T-cell (primary cell): ENCODE measurements at regions not wholly inside any gene's neighbourhood (a gene's known extent, or its start where the extent isn't known, plus 50 kb on each side); places are given as distances from the start of the nearest gene placed in this dataset.

ENCODE experiments used
- ATAC-seq, 4 experiments: fragments of 200-7000 bp in 3 of 4; fragments of 150-1000 bp in 1 of 4; cut with Tn5 transposase; replicated peaks in 1 of 4; 1 replicate in 3 of 4; 2 replicates in 1 of 4; pipeline ENCODE4 v1.10.0; 2021; ENCODE audit warnings: moderate library complexity in 3 of 4, mild to moderate bottlenecking in 2 of 4, moderate number of reproducible peaks in 1 of 4
- CTCF ChIA-PET, 2 donors: fragments of 300-600 bp; sonication (Branson Sonifier 250); formaldehyde crosslinking; loops; one replicate each; lab custom pipeline; 2022; ENCODE audit warnings: antibody characterized with exemption in 2 of 2; lab: Charles Lee
- POLR2A ChIA-PET, 2 donors: fragments of 300-600 bp; sonication (Branson Sonifier 250); formaldehyde crosslinking; loops; one replicate each; lab custom pipeline; 2022; ENCODE audit warnings: antibody characterized with exemption in 2 of 2; lab: Charles Lee
- DNase-seq, 35 experiments: peaks; one replicate each; pipeline versions ENCODE4 v3.0.0 to v3.0.0-alpha.2; 2013 to 2023
- H3K27ac ChIP-seq: one replicate; pipeline ENCODE4 v1.5.1; 2013; ENCODE audit warnings: low read length
- H3K27me3 ChIP-seq, 2 experiments: replicated peaks in 1 of 2; 1 replicate in 1 of 2; 2 replicates in 1 of 2; pipeline versions ENCODE4 v1.6.1 to v1.7.0; 2013; ENCODE audit warnings: low read length in 1 of 2, mixed read lengths in 1 of 2; ENCODE audit not compliant: control insufficient read depth in 2 of 2, insufficient read depth in 2 of 2; ENCODE audit errors: extremely low read depth in 1 of 2
- H3K36me3 ChIP-seq, 2 donors: 1 replicate in 1 of 2; 2 replicates in 1 of 2; pipeline versions ENCODE4 v1.6.1 to v1.7.0; 2013; ENCODE audit warnings: low read length in 1 of 2; ENCODE audit not compliant: control insufficient read depth in 2 of 2, insufficient read depth in 1 of 2; ENCODE audit errors: extremely low read depth in 1 of 2
- H3K4me1 ChIP-seq, 2 experiments: 1 replicate in 1 of 2; 2 replicates in 1 of 2; pipeline versions ENCODE4 v1.6.1 to v1.7.0; 2013; ENCODE audit warnings: low read length in 2 of 2, mixed read lengths in 1 of 2; ENCODE audit not compliant: insufficient read depth in 2 of 2, control insufficient read depth in 1 of 2; ENCODE audit errors: extremely low read depth in 1 of 2
- H3K4me3 ChIP-seq, 2 donors: 1 replicate in 1 of 2; 2 replicates in 1 of 2; pipeline versions ENCODE4 v1.5.1 to v1.7.0; 2013; ENCODE audit warnings: mild to moderate bottlenecking in 2 of 2, low read length in 1 of 2, moderate library complexity in 1 of 2; ENCODE audit not compliant: control insufficient read depth in 1 of 2; ENCODE audit errors: extremely low read depth in 1 of 2
- H3K9me3 ChIP-seq: 2 replicates; pipeline ENCODE4 v1.7.0; 2013
- H3K27ac Mint-ChIP-seq, 2 donors: one replicate each; pipeline ENCODE4 v1.8.0; 2020 to 2021; ENCODE audit warnings: mild to moderate bottlenecking in 2 of 2, mixed read lengths in 2 of 2
- H3K27me3 Mint-ChIP-seq, 2 donors: one replicate each; pipeline ENCODE4 v1.8.0; 2021 to 2022; ENCODE audit warnings: mixed read lengths in 2 of 2
- H3K36me3 Mint-ChIP-seq: one replicate; pipeline ENCODE4 v1.8.0; 2021; ENCODE audit warnings: mixed read lengths
- H3K4me1 Mint-ChIP-seq, 3 donors: one replicate each; pipeline ENCODE4 v1.8.0; 2020 to 2022; ENCODE audit warnings: mixed read lengths in 3 of 3, mild to moderate bottlenecking in 1 of 3
- H3K4me3 Mint-ChIP-seq, 3 donors: one replicate each; pipeline ENCODE4 v1.8.0; 2020 to 2022; ENCODE audit warnings: mild to moderate bottlenecking in 3 of 3, mixed read lengths in 3 of 3, moderate library complexity in 3 of 3
- H3K9me3 Mint-ChIP-seq, 3 donors: one replicate each; pipeline ENCODE4 v1.8.0; 2020 to 2022; ENCODE audit warnings: mixed read lengths in 3 of 3
- WGBS: methylation state at CpG from one replicate; pipeline ENCODE4 v1.1.5; 2013; ENCODE audit warnings: missing lambda C conversion rate; ENCODE audit not compliant: insufficient coverage; 5-methylcytosine and 5-hydroxymethylcytosine counted together

DNA sequence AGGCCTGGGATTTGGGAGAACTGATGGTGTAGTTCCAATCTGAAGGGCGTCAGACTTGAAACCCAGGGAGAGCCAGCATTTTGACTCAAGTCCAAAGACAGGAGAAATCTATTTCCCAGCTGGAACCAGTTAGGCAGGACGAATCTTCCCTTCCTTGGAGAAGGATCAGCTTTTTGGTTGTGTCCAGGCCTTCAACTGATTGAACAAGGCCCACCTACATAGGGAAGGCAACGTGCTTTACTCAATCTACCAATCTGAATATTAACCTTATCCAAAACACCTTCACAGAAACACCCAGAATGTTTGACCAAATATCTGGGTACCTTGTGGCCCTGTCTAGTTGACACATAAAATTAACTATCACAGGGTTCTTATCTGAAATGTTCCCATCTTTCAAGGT is 221.9 kb upstream of the DLGAP1 start:
- Mint-ChIP-seq H3K27ac (no peak overlapping the region), H3K4me1 (no peaks in the 10 kb centered on the region), H3K36me3 (no peaks in the 10 kb centered on the region), H3K27me3 (no peaks in the 10 kb centered on the region), H3K9me3 (peaks cover 15 to 19% (median 18%) of the 10 kb centered on the region in 3 donors), H3K4me3 (no peak overlapping the region)
- Histone ChIP-seq H3K9me3 (no peaks in the 10 kb centered on the region), H3K36me3 (no peaks in the 10 kb centered on the region), H3K27ac (no peak overlapping the region), H3K4me1 (no peaks in the 10 kb centered on the region), H3K4me3 (no peak overlapping the region), H3K27me3 (no peaks in the 10 kb centered on the region)
- ATAC-seq, result no peak
- no peak for DNase-seq
- CTCF ChIA-PET, result no interaction called here
- POLR2A ChIA-PET, result no interaction called here
- WGBS, result 51% methylated on average over 3 of the region's 3 CpGs

DNA sequence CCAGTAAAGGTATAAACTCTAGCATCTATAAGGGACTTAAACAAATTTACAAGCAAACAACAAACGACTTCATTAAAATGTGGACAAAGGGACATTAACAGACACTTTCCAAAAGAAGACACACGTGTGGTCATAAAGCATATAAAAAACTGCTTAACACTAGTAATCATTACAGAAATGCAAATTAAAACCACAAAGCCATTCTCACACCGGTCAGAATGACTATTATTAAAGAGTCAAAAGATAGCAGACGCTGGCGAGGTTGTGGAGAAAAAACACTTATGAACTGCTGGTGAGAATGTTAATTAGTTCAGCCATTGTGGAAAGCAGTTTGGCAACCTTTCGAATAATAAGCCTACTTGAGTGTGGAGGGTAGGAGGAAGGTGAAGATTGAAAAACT is 217.1 kb upstream of the DLGAP1 start:
- no peak for DNase-seq
- no peaks in the 10 kb centered on the region for H3K27me3 Mint-ChIP-seq
- no CpG with 5 or more reads among the region's 6 CpGs for WGBS
- H3K36me3 Mint-ChIP-seq, result no peaks in the 10 kb centered on the region
- no peak overlapping the region for H3K27ac Mint-ChIP-seq
- H3K36me3 ChIP-seq, result no peaks in the 10 kb centered on the region
- H3K27ac ChIP-seq, result no peak overlapping the region
- POLR2A ChIA-PET, result no interaction called here
- no peaks in the 10 kb centered on the region for H3K4me1 ChIP-seq
- H3K9me3 ChIP-seq, result no peaks in the 10 kb centered on the region
- CTCF ChIA-PET, result no interaction called here
- H3K4me1 Mint-ChIP-seq, result no peaks in the 10 kb centered on the region
- H3K4me3 ChIP-seq, result no peak overlapping the region
- H3K27me3 ChIP-seq, result no peaks in the 10 kb centered on the region
- H3K4me3 Mint-ChIP-seq, result no peak overlapping the region
- peaks cover 26 to 44% (median 35%) of the 10 kb centered on the region in 3 donors for H3K9me3 Mint-ChIP-seq
- ATAC-seq, result no peak

DNA sequence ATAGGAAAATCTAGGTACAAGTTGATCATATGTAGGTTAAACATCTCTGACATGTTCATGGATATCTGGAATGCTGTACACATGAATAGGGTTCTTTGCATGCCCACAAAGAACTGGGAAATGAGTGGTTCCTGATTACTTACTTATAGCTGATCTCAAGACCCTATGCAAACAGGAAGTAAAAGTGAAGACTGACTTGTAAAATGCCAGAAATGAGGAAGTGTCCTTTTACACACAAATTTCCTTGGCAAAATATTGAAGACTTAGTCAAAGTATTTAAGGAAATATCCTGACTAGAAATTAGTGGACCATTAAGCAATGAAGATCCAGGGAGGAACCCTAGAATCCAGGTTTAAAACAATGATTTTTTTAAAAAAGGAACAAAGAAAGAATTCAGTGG is 203.7 kb upstream of the DLGAP1 start:
- H3K36me3 Mint-ChIP-seq, result no peaks in the 10 kb centered on the region
- CTCF ChIA-PET, result no interaction called here
- no peak for ATAC-seq
- peaks cover 7 to 23% (median 11%) of the 10 kb centered on the region in 3 donors for H3K9me3 Mint-ChIP-seq
- DNase-seq, result no peak
- H3K4me3 Mint-ChIP-seq, result no peak overlapping the region
- Histone ChIP-seq H3K9me3 (no peaks in the 10 kb centered on the region), H3K27me3 (no peaks in the 10 kb centered on the region), H3K4me1 (no peaks in the 10 kb centered on the region), H3K36me3 (no peaks in the 10 kb centered on the region), H3K27ac (no peak overlapping the region), H3K4me3 (no peak overlapping the region)
- H3K27ac Mint-ChIP-seq, result no peak overlapping the region
- no peaks in the 10 kb centered on the region for H3K4me1 Mint-ChIP-seq
- no peaks in the 10 kb centered on the region for H3K27me3 Mint-ChIP-seq
- POLR2A ChIA-PET, result no interaction called here

DNA sequence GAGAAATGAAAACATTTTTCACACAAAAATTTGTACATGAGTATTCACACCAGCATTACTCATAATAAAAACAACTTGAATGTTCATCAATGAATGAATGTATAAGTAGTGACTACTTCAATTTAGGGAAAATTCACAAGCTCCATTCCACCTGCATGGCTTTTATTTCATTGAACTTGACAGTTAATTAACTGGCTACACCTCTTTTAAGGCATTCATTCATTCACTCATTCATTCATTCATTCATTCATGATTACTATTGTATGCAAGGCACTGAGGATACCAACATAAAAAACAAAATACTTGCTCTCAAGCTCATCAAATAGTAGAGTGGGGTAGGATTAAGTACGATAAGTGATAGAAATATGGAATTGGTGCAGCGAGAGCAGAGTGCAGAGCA is 198.3 kb upstream of the DLGAP1 start:
- H3K4me1 Mint-ChIP-seq, result no peaks in the 10 kb centered on the region
- Histone ChIP-seq H3K27ac (no peak overlapping the region), H3K9me3 (no peaks in the 10 kb centered on the region), H3K4me1 (no peaks in the 10 kb centered on the region), H3K36me3 (no peaks in the 10 kb centered on the region), H3K27me3 (no peaks in the 10 kb centered on the region), H3K4me3 (no peak overlapping the region)
- no peaks in the 10 kb centered on the region for H3K36me3 Mint-ChIP-seq
- ChIA-PET POLR2A (no interaction called here), CTCF (no interaction called here)
- H3K9me3 Mint-ChIP-seq, result peaks cover 6 to 16% (median 8%) of the 10 kb centered on the region in 3 donors
- H3K4me3 Mint-ChIP-seq, result no peak overlapping the region
- ATAC-seq, result no peak
- no peak for DNase-seq
- no peak overlapping the region for H3K27ac Mint-ChIP-seq
- no peaks in the 10 kb centered on the region for H3K27me3 Mint-ChIP-seq
- 85% methylated on average over 2 of the region's 2 CpGs for WGBS

DNA sequence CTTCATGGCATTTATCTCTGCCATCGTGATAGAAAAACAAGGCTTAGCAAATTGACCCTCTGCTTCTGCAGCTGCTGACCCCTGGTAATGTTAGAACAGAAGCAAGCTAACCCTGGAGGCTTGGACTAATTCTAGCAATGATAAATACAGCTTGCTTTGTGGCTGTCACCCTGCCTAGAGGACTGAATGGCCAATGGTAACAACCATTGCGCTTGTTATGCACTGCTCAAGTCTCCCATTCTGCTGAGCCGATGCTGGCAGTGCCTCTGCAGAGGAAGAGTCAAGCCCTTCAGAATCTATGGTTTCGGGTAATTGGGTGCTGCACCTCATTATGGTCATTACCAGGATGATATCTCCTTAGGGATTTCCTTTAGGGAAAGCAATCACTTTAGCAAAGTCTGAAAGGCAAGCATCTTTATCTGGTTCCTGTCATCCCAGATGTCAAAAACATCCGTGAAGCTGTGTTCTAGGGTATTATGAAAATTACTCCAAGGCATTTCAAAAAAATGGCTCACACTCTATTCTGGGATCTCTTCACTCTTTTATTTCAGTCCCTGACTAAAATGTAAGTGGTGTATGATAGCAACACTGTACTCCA is 186.8 kb upstream of the DLGAP1 start:
- Histone ChIP-seq H3K9me3 (peaks cover 2% of the 10 kb centered on the region), H3K27ac (no peak overlapping the region), H3K4me1 (no peaks in the 10 kb centered on the region), H3K36me3 (no peaks in the 10 kb centered on the region), H3K27me3 (no peaks in the 10 kb centered on the region), H3K4me3 (no peak overlapping the region)
- Mint-ChIP-seq H3K36me3 (no peaks in the 10 kb centered on the region), H3K4me1 (no peaks in the 10 kb centered on the region), H3K4me3 (no peak overlapping the region), H3K27ac (no peak overlapping the region), H3K9me3 (peaks cover 10 to 16% (median 13%) of the 10 kb centered on the region in 3 donors), H3K27me3 (no peaks in the 10 kb centered on the region)
- ChIA-PET POLR2A (no interaction called here), CTCF (no interaction called here)
- 86% methylated on average over 3 of the region's 5 CpGs for WGBS
- ATAC-seq (no peak), DNase-seq (no peak)

DNA sequence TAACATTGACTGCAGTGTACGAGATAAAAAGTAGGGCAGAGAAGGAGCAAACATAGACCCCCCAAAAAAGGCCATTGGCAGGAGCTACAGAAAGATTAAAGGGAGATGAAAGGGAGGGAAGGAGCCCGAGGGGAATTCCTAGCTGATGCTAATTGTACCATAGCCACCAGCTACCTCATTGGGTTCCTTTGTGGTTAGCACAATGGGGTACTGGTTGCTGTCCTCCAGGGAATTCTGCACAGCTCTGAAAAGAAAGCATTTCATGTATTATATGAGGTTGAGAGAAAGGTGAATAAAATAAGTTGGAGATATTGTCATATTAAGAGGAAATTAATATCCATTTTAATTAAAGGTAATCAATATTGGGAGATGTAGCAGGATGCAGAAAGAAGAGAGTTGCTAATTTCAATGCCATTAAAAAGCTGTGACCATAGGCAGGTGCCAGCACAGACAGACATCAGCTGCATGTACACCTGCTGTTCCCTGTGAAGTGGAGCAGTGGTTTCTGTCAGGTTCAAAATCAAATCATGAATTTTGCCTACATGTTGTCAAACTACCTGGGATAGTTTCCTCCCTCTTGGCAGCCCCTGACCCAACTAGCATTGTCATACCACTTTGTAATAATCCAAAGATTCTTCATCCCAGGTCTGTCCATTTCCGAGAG is 185.4 kb upstream of the DLGAP1 start:
- Mint-ChIP-seq H3K27ac (no peak overlapping the region), H3K27me3 (no peaks in the 10 kb centered on the region), H3K9me3 (peaks cover 9 to 17% (median 10%) of the 10 kb centered on the region in 3 donors), H3K4me3 (no peak overlapping the region), H3K4me1 (no peaks in the 10 kb centered on the region), H3K36me3 (no peaks in the 10 kb centered on the region)
- Histone ChIP-seq H3K9me3 (peaks cover 2% of the 10 kb centered on the region), H3K36me3 (no peaks in the 10 kb centered on the region), H3K4me3 (no peak overlapping the region), H3K4me1 (no peaks in the 10 kb centered on the region), H3K27ac (no peak overlapping the region), H3K27me3 (no peaks in the 10 kb centered on the region)
- no peak for DNase-seq
- WGBS, result no CpG with 5 or more reads among the region's 3 CpGs
- CTCF ChIA-PET, result no interaction called here
- POLR2A ChIA-PET, result no interaction called here
- no peak for ATAC-seq
